ENCODE measurements at regions not wholly inside any gene's neighbourhood (a gene's known extent, or its start where the extent isn't known, plus 50 kb on each side); places are given as distances from the start of the nearest gene placed in this dataset.

DNA sequence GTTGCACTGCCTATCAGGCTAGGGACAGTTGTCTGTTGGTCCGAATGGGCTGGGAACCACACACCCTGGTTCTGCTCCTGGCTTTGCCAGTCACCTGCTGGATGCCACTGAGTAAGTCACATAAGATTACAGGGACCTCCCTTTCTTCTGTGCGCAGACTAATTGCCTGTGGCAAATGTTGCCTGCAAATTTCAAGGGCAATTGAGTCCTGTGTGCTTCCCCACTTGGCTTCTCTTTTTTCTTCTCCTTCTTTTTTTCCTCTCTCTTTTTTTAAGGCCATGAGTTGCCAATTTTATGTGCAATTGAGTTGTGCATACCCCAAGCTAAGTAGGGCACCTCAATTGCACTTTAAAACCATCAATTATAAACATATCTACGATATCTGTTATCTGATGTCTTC lies 963.4 kb downstream of the MCTP2 start:
- no peak for TF ChIP-seq SIN3A (IDR thresholded peaks at IDR 0.05; ENCODE audit: borderline replicate concordance, insufficient read depth, low read length)
- TF ChIP-seq POLR2AphosphoS5 (IDR thresholded peaks at IDR 0.05; ENCODE audit: low read depth, low read length), result no peak

Measured in PFSK-1 (cell line).